SKM-1 (cell line): ENCODE measurements at regions not wholly inside any gene's neighbourhood (a gene's known extent, or its start where the extent isn't known, plus 50 kb on each side); places are given as distances from the start of the nearest gene placed in this dataset.

ENCODE experiments used
- DNase-seq: peaks from one replicate; lab custom pipeline; 2025; ENCODE audit not compliant: unreplicated experiment; lab: John Stamatoyannopoulos, UW

GRCh38 chr12:59252731-59253130 lies 332.4 kb upstream of the LRIG3 start:
- DNase-seq = no peak

GRCh38 chr12:59250766-59251165 lies 330.5 kb upstream of the LRIG3 start:
- no peak for DNase-seq

GRCh38 chr12:59240048-59240447 lies 319.7 kb upstream of the LRIG3 start:
- DNase-seq = no peak

DNA sequence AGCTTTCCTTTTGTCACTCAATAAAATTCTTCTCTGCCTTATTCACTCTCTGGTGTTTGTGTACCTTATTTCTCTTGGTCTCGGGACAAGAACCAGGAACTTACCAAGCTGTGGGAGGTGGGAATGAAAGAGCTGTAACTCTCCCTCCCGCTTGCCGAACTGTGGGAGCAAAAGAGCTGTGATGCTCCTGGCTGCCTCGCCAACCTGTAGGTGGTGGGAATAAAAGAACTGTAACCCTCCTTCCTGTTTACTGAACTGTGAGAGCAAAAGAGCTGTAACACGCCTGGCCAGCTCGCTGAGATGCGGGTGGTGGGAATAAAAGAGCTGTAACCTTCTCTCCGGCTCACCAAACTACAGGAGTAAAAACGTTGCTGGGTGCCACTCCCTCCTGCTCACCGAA lies 314.1 kb upstream of the LRIG3 start:
- DNase-seq = no peak

GRCh38 chr12:59230334-59230733 lies 310.0 kb upstream of the LRIG3 start:
- DNase-seq = no peak

- DNase-seq = no peak
These were observed 298.8 kb upstream of the LRIG3 start for GRCh38 chr12:59219148-59219547.

DNA sequence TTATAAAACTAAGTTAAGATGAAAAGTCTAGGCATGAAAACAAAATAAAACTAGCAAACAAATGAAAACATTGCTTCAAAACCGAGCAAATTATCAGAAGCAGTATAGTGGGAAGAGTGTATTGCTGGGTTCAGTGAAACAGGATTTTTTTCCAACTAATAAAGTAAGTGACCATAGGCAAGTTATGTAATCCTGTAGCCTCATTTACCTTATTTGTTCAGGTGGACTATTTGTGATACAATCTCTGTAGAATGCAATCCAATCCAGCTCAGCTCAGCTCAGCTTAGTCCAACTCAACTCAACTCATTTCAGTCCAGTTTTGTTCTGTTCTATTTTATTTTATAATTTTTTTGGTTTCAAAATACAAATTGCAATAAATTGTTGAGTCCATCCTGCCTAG lies 276.7 kb upstream of the LRIG3 start:
- DNase-seq = no peak

DNA sequence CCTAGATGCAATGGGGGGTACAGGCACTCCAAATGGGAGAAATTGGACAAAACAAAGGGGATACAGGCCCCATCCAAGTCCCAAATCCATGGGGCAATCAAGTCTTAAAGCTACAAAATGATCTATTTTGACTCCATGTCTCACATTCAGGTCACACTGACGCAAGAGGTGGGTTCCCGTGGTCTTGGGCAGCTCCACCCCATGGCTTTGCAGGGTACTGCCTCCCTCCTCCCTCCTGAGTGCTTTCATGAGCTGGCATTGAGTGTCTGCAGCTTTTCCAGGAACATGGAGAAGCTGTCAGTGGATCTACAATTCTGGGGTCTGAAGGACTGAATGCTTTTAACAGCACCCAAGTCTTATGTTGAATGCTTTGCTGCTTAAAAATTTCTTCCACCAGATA lies 274.5 kb upstream of the LRIG3 start:
- DNase-seq = no peak

DNA sequence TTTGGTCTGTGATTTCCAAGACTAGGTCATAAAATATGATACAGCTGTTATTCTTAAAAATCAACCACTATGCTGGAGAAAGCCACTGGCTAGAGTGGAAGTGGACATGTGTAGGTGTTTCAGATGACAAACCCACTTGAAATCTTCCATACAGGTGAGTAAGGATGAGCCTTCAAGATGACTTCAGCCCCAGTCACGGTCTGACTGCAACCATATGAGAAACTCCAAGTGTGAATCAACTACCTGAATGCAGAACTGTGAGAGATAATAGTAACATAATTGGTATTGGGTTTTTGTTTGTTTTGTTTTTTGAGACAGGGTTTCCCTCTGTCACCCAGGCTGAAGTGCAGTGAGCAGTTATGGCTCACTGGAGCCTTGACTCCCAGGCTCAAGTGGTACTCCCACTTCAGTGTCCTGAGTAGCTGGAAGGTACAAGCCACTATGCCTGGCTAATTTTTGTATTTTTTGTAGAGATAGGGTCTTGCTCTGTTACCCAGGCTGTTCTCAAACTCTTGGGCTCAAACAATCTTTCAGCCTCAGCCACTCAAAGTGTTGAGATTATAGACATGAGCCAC lies 273.3 kb upstream of the LRIG3 start:
- no peak for DNase-seq

DNA sequence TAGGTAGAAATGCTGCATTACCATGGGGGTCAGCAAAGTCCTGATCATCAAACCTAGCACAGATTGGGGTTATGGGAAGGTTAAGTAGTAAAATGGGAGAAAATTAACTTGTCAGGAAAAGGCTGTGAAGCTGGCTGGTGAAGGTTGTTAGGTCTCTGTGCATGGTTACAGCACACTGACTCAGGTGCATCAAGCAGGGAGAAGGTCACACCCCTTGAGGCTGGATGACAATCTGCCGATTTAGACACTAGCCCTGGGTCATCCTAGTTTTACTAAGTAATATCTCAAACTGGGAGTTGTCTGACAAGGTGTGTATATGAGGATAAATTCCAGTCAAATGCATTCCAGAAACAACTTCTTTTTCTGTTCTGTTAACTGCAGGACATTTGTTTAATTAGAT lies 271.1 kb upstream of the LRIG3 start:
- no peak for DNase-seq

DNA sequence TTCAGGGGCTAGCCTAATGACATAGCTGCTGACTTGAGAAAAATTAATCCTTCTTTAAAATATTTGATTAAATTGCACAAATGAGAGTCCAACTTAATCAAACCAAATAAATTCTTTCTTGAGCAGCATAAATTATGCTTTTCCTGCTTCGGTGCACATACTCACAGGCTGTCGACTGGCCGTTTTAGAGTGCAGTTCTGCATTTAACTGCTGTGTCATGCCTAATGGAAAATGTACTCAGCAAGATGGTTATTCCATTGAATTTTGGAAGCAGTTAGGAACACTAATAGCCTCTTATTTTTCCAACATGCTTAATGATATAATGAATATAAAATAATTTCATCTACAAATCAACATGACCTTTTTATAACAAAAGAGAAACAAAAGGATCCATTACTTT lies 266.1 kb upstream of the LRIG3 start:
- DNase-seq = no peak

DNA sequence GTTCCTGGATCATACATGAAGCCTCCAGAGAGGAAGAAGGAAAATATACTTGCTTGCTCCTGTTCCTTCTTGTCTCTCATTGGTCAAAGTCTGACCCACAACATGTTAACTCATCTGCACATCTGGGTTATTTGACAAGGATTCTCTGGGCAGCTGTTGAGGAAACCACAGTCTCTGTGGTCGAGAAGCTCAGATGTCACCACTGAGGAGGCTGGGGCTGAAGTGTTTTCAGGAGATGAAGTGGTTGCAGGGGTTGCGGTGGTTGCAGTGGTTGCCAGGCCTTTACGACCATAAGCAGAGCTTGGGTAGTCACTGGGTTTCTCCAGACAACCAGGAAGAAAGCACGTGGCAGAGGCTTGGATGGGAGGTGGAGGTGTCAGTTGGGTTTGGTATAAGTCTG lies 265.0 kb upstream of the LRIG3 start:
- no peak for DNase-seq

- DNase-seq = no peak
These were observed 262.6 kb upstream of the LRIG3 start for GRCh38 chr12:59182658-59183455.

- no peak for DNase-seq
These were observed 261.9 kb upstream of the LRIG3 start for GRCh38 chr12:59182191-59182590.

- DNase-seq = no peak
These were observed 261.0 kb upstream of the LRIG3 start for GRCh38 chr12:59181196-59181777.

- no peak for DNase-seq
These were observed 258.9 kb upstream of the LRIG3 start for GRCh38 chr12:59179231-59179630.

- DNase-seq = no peak
These were observed 253.4 kb upstream of the LRIG3 start for GRCh38 chr12:59173695-59174094.

- no peak for DNase-seq
These were observed 248.3 kb upstream of the LRIG3 start for GRCh38 chr12:59168647-59169046.

- no peak for DNase-seq
These were observed 246.2 kb upstream of the LRIG3 start for GRCh38 chr12:59166457-59166856.

- no peak for DNase-seq
These were observed 244.9 kb upstream of the LRIG3 start for GRCh38 chr12:59164991-59165718.

DNA sequence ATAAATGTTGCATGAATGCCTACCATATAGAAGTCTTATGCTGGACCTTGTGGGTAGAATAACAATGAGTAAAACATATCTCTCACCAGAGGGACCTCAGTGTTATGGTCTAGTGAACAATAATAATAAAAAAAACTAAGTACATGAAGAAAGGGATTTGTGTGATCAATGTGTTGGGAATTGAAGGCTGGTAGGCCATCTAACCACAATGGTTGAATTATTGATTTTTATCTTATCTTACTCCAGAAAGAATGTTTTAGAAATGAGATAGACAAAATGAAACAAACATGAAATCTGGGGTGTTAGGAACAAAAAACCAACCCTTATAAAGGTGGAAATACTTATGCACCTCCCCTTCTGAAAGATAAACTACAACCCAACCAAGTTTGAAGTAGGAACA lies 243.9 kb upstream of the LRIG3 start:
- DNase-seq = no peak

DNA sequence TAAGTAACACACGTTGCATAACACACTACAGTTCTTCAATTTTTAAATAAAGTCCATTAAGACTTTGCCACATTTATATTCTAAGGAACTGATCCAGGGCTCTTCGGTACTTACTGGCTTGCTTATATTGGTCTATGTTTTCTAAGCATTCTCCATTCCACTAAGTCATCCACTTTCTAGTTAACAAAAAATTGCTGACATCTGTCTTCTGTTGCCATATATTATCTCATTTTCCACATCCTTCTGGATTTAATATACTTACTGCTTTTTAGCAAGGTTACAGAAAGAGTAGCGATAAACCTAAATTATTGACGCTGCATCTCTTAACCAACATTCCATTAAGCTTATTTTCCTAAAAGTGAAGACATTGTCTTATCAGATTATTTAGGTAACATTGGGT lies 238.4 kb upstream of the LRIG3 start:
- DNase-seq = no peak
